Lung microvascular endothelial cell (primary cell): ENCODE measurements at regions not wholly inside any gene's neighbourhood (a gene's known extent, or its start where the extent isn't known, plus 50 kb on each side); places are given as distances from the start of the nearest gene placed in this dataset.
"Not testable (repeated sequence)": the region's sequence is repeated elsewhere in the genome, so short reads cannot be mapped to it uniquely, and the experiment has no call there.

Experiments
- DNase-seq, 2 donors: peaks; one replicate each; pipeline versions ENCODE4 v3.0.0 to v3.0.0-alpha.2; 2010; ENCODE audit warnings: low read depth in 2 of 2

GRCh38 chr11:86749821-86750401, 50.4 kb upstream of the PRSS23 start:
- DNase-seq: no peak

DNA sequence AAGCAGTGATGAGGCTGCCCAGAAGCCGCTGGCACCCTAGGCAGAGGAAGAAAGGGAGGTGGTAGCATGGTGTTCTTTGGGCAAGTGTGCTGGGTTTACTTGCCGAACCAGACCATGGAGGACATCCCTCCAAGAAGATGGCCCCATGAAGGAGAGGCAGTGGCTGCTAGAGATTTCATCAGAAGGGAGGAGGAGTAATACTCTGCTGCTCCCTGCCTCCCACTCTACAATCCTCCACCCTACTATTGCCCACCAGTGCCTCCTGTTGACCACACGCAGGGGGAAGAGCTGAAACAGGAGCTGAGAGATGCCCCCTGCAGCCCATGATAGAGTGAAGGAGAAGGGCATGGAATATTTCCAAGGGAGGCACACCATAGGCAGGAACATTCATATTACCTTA, 51.0 kb upstream of the PRSS23 start:
- DNase-seq: no peak

DNA sequence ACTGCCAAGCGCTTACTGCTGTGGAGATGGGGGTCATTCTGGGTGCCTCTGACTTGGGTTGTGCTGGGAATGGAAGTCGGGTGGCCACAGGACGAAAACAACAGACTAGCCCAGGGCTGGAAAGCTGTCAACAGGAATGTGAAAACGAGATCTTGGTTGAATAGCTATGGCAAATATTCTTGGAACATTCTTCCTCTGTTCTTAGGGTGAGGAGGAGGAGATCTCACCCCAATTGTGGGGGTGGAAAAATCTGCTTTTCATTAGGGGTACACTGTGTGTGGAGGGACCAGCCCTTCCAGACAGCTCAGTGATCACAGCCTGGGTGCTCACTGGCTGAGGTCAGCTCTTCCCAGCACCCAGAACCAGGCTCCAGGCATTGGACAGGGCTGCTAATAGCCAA, 52.0 kb upstream of the PRSS23 start:
- DNase-seq: no peak

- DNase-seq: no peak
These were observed 52.5 kb upstream of the PRSS23 start for GRCh38 chr11:86747801-86748200.

DNA sequence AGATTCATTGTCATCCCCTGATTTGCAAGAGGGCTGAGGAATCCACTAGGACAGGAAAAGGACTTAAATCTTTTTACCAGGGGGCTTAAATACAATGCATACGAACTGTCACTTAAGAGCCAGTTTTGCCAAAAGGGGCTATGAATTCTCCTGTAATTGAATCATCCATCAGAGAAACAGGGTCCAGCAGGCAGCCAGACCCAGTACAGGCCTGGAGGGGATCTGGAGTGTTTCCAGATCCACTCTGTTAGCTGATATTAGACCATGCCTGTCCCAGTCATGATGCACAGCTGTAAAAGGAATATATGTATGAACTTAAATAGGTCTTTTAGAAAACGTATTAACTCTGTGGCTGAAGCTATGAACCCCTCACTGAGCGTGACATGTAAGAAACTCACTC, 53.8 kb upstream of the PRSS23 start:
- DNase-seq: no peak

DNA sequence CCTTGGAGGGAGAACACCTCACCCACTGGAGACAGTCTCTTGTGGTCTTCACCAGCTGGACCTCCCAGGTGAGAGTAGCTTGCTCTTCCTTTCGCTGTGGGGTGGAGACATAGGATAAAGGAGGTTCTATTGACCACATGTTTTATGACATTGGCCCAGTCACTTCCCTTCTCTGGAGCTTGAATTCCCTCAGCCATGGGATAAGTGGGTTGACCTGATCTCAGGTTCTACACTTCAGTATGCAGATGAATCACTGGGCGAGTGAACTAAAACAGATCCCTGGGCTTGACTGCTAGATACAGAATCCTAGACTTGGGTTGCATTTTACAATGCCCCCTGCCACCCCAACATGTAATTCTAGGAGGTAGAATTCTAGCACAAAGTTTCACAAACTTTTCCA, 54.8 kb upstream of the PRSS23 start:
- DNase-seq: no peak

GRCh38 chr11:86743223-86744118, 56.9 kb upstream of the PRSS23 start:
- peak; percentile 66 to 95 for DNase-seq

GRCh38 chr11:86741839-86742805, 58.2 kb upstream of the PRSS23 start:
- DNase-seq: peak; percentile 65 to 82

DNA sequence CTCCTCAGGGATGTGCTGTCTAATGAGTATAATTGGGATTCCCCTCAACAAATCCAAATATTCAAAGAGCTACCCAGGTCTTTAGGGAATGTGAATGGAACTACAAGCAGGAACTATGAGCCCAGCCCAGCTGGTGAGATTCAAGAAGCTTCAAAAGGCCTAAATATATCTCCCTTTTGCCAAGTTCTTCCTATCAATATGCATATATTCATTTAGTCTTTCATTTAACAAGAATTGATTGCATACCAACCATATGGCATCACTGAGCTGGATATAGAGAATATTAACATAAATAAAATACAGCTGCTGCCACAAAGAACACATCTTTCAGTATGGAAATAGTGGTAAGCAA, 58.9 kb upstream of the PRSS23 start:
- no peak for DNase-seq

DNA sequence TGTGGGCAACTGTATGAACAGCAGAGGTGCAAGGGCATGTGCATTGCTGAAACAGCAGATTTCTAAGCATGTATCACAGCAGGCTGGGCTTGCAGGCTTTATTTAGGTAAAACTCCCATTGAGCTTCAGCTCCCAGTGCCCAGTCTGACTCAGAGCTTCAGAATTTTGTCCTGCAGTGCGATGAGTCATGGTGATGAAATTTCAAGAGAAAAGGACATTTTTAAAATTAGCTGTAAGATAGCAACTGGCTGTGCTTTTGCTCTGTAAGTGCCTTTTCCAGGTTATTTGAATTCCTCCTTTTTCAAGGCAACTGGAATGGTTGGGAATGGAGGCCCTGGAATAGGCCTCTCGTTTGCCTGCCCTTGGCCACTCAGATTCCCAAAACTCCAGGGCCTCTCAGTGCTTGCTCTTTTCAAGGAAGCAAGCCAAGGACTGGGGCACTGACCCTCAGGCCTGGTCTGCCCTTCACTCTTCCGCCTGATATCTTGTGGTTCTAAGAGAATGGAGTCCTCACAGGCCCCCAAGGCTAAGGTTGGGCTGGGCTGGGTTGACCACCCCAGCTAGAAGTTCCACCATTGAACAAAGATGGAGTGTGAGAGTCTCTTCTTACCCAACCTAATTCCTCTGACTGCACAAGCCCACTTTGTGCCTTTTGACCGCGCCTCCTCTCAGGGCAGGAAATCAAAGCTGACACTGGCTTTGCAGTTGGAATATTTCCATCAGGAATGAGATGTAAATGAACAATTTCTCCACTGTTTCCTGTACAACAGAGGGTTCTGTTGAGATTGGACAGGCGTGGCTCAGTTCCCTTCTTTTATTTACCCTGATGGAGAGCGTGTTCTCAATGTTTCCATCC, 59.5 kb upstream of the PRSS23 start:
- DNase-seq: peak; percentile 87 to 96

GRCh38 chr11:86738568-86738967, 61.8 kb upstream of the PRSS23 start:
- DNase-seq: no peak

GRCh38 chr11:86737737-86738136, 62.6 kb upstream of the PRSS23 start:
- peak; percentile 88 to 93 for DNase-seq

DNA sequence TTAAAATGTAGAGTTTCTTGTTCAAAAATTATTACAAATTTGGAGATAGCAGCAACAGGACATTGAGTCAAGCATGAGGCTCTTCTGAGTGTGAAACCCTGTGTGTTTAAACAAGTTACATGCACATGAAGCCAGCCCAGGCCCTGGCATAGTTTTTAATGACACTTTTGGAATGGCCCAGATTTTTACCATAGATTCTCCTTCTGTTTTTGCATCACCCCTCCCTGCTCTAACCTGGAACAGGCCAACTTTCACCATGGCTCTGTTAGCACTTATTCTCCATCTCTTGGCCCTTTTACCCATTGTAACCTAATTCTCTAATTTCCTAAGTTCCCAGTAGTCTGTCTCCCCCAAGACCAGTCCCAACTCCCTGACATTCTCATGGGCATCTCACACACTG, 63.1 kb upstream of the PRSS23 start:
- peak in 1 of 2 donors; percentile 16 for DNase-seq

DNA sequence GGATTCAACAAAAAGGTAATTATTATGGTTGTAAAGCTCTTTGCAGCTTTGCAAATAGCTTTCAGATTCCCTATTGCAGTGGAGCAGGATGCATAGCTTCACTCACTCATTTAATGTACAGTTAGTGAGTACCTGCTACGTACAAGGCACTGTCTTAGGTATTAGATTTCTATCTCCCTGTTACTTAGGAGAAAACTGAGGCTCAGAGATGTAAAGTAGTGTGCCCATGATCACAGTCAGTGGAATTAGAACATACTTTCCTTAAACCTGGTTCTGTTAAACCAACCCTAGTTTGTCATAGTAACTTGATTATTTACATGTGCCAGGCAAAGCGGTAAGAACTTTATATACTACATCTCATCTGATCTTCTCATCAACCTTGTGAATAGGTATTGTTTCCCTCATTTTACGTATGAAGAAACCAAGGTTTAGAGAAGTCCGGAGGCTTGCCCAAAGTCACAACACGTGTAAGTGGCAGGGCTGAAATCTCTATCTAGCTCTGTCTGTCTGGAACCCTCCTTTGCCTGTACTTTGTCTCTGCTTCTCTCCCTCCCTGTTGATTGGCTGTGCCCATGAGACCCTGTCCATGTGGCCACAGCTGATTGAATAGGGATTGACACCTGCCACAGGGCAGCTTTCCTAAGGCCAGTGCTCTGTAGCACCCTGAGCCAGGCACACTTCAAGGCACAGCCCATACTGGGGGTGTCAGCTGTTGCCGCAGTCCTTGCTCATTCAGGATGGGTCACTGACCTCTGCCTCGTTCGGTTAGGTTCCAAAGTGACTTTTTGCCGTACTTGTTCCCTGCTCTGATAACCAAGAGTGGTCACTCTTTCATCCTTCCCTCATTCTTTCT, 63.8 kb upstream of the PRSS23 start:
- no peak for DNase-seq

GRCh38 chr11:86735451-86736290, 63.3 kb upstream of the ME3 start:
- peak in 1 of 2 donors; percentile 83 for DNase-seq

DNA sequence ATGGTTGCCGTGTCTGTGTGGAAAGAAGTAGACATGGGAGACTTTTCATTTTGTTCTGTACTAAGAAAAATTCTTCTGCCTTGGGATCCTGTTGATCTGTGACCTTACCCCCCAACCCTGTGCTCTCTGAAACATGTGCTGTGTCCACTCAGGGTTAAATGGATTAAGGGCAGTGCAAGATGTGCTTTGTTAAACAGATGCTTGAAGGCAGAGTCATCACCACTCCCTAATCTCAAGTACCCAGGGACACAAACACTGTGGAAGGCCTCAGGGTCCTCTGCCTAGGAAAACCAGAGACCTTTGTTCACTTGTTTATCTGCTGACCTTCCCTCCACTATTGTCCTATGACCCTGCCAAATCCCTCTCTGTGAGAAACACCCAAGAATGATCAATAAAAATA, 60.3 kb upstream of the ME3 start:
- DNase-seq: not testable (repeated sequence)

DNA sequence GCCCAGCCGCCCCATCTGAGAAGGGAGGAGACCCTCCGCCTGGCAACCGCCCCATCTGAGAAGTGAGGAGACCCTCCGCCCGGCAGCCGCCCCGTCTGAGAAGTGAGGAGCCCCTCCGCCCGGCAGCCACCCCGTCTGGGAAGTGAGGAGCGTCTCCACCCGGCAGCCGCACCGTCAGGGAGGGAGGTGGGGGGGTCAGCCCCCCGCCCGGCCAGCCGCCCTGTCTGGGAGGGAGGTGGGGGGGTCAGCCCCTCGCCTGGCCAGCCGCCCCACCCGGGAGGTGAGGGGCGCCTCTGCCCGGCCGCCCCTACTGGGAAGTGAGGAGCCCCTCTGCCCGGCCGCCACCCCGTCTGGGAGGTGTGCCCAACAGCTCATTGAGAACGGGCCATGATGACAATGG, 59.9 kb upstream of the ME3 start:
- DNase-seq: not testable (repeated sequence)

GRCh38 chr11:86729576-86729975, 57.2 kb upstream of the ME3 start:
- DNase-seq: not testable (repeated sequence)

DNA sequence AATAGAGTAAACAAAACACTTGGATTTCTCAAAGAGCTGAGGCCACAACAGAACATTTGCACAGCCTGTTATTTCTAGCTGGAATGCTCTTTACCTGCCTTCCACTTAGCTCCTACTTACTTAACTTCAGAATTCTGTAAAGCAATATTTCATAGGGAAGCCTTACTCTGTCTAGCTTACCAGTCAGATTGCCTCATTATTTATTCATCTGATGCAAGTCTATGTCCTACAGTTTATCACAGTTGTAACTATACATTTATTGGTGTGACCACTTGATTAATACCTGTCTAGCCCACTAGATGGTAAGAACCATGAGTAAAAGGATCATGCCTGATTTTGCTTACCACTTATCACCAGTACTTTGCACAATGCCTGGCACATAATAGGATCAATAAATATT, 56.1 kb upstream of the ME3 start:
- DNase-seq: no peak
